ENCODE measurements at regions not wholly inside any gene's neighbourhood (a gene's known extent, or its start where the extent isn't known, plus 50 kb on each side); places are given as distances from the start of the nearest gene placed in this dataset.

DNA sequence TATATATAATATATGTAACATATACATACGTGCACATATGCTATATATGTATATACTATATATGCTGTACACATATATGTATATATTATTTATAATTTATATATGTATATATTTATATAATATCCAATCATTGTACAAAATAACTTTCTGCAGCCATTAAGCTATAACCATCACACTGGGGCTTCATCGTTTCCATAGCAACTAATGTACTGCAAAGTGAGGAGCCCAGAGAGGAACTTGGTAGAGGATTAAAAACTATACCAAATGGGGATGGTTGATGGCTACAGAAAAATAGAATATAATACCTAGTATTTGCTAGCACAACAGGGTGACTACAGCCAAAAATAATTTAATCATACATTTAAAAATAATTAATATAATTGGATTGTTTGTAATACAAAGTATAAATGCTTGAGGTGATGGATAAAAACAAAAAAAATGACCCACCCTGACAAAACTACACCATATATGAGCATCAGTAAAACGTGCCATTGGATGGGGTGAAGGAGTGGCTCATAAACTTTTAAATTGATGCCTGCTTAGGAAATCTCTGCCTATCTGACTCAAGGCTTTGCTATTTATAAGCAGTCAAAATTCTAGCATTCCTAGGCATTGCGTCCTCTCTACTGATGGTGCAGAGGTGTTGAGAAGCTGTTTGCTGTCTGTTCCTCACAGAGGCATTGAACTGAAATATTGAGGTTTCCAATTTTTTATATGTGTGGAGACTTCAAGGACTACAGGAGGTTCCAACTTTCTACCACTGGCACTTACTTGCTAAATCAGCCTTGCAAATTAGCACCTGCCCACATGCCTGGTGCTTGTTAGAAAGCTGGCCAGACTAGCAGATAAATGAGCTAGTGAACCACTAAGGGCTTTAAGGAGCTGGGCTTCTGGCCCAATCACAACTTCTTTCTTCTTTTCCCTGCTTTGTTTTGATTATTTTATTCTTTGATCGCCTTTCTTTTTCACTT is 190.1 kb downstream of the SCP2D1 start:
- no peak overlapping the region for H3K4me3 ChIP-seq (ENCODE audit: low read depth, low read length)
- DNase-seq (ENCODE audit: low read depth): peak; percentile 3
- TF ChIP-seq, protein P1, sequence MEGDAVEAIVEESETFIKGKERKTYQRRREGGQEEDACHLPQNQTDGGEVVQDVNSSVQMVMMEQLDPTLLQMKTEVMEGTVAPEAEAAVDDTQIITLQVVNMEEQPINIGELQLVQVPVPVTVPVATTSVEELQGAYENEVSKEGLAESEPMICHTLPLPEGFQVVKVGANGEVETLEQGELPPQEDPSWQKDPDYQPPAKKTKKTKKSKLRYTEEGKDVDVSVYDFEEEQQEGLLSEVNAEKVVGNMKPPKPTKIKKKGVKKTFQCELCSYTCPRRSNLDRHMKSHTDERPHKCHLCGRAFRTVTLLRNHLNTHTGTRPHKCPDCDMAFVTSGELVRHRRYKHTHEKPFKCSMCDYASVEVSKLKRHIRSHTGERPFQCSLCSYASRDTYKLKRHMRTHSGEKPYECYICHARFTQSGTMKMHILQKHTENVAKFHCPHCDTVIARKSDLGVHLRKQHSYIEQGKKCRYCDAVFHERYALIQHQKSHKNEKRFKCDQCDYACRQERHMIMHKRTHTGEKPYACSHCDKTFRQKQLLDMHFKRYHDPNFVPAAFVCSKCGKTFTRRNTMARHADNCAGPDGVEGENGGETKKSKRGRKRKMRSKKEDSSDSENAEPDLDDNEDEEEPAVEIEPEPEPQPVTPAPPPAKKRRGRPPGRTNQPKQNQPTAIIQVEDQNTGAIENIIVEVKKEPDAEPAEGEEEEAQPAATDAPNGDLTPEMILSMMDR (IDR thresholded peaks at IDR 0.05; ENCODE audit: insufficient read depth, low read depth, low read length): no peak

DNA sequence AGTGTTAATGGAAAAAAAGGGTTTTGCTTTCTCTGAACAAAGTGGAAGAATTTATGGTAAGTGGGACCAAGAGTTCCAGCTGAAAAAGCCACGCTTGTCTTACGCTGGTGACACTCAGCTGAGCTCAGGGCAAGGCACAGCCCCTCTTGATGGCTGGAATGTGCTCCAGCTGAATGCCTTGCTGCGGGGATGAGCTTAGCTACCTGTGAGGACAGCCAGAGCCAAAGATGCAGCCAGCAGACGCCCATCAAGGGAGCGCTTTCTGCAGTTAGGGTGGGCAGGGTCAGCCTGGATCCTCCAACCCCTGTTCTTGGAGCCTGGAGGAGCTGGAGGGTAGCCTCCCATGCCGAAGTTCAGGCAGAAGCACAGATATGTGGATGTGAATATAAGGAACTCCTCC is 191.4 kb downstream of the SCP2D1 start:
- no peak for DNase-seq (ENCODE audit: low read depth)
- no peak overlapping the region for H3K4me3 ChIP-seq (ENCODE audit: low read depth, low read length)
- TF ChIP-seq, protein P1 (IDR thresholded peaks at IDR 0.05; ENCODE audit: insufficient read depth, low read depth, low read length): no peak

DNA sequence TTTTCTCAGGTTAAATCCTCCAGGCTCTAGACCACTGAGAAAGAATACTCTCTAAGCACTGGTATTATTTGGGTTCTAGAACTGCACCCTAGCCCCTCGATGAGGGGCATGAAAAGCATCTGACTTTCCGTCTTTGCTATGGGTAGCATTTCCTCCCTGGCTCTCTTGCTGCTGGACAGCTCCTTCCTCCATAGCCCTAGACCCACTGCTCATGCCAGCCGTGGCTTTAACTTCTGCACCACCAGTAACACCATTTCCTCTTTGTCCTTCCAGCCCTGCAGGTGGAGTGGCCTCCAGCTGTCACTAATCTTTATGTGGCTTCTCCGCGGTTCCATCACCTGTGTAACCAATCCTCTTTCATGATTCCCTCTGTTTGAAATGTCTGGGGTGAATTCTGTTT is 194.9 kb downstream of the SCP2D1 start:
- H3K4me3 ChIP-seq (ENCODE audit: low read depth, low read length): no peak overlapping the region
- DNase-seq (ENCODE audit: low read depth): no peak
- TF ChIP-seq, protein P1 (IDR thresholded peaks at IDR 0.05; ENCODE audit: insufficient read depth, low read depth, low read length): no peak

DNA sequence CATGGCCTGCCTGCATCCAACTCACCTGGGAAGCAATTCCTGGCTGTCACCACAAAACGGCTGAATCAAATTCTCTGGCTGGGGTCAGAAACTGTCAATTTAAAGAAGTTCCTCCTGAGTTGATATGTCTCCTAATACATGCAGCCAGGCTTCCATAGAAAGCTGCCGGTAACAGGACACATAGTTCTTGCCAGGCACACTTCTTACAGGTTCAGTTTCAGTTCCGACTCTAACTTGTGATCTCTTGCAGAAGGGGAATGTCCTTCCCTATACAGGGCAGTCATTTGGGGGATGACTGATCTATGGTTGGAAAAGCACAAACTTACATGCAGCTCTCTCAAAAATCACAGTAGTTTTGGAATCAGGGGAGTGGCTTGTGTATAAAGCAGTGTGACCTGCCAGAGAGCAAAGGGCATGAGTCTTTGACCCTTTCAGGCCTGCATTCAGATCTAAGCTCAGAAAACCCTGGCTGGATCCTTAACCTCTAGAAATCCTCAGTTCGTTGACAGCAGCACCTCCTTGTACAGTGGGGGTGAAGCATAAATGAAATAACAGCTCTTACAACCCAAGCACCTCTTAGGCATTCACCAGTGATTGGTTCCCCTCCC is 195.6 kb downstream of the SCP2D1 start:
- TF ChIP-seq, protein P1 (IDR thresholded peaks at IDR 0.05; ENCODE audit: insufficient read depth, low read depth, low read length): no peak
- no peak overlapping the region for H3K4me3 ChIP-seq (ENCODE audit: low read depth, low read length)
- no peak for DNase-seq (ENCODE audit: low read depth)

DNA sequence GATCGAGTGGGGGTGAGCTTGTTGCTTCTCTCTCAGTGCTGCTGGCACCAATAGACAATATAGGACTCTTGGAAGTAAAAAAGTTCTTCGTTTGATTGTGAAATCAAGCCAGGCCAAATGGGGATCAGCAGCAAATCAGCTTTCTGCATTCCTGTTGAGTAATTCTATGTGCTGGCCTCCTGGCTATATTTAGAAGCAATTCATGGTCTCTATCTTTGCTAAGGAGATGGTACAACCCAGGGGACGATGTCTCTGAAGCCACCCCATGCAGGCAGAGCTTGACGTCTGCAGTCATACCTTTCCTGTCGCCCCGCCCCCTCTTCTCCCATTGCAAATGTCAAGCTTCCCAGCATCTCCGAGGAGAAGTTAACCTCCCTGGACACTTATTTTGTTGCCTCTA is 199.1 kb downstream of the SCP2D1 start:
- TF ChIP-seq, protein P1 (IDR thresholded peaks at IDR 0.05; ENCODE audit: insufficient read depth, low read depth, low read length): no peak
- DNase-seq (ENCODE audit: low read depth): peak; percentile 24

DNA sequence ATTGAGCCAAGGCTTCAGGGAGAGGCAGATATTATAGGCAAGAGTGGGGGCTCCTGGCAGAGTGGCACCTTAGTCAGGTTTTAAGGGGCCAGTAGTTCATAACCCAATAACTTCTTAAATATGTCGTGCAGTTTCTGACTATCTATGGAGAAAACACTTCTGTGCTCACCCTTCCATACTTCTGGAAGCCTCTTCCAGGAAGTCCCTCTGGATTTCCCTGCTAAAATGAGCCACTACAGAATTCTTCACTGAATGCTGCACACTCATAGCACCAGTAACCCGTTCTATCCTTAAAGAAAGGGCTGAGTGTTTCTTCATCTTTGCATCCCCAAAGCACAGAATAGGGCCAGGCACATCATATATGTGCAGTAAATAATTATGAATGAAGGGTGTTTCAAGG is 198.5 kb upstream of the SLC24A3 start:
- TF ChIP-seq, protein P1 (IDR thresholded peaks at IDR 0.05; ENCODE audit: insufficient read depth, low read depth, low read length): no peak
- no peak overlapping the region for H3K4me3 ChIP-seq (ENCODE audit: low read depth, low read length)
- no peak for DNase-seq (ENCODE audit: low read depth)

More for the DNA sequence above, 199.1 kb downstream of the SCP2D1 start:
- no peak overlapping the region for H3K4me3 ChIP-seq (ENCODE audit: low read depth, low read length)

All from fibroblast of villous mesenchyme (primary cell).